Prostate gland (tissue), 2 donors: ENCODE measurements at regions not wholly inside any gene's neighbourhood (a gene's known extent, or its start where the extent isn't known, plus 50 kb on each side); places are given as distances from the start of the nearest gene placed in this dataset.

Experiments
- POLR2A ChIP-seq: fragments of 450-650 bp; IDR thresholded peaks from one replicate; pipeline ENCODE4 v1.6.1; 2016; ENCODE audit warnings: antibody characterized with exemption, mild to moderate bottlenecking
- POLR2AphosphoS5 ChIP-seq: sonication (generic); formaldehyde crosslinking; IDR thresholded peaks from one replicate; pipeline ENCODE4 v1.6.1; 2017; ENCODE audit warnings: antibody characterized with exemption
- TF ChIP-seq, protein P1 (sequence below), 4 experiments: fragments of 200-600 bp in 2 of 4; fragments of 450-650 bp in 2 of 4; sonication (generic) in 2 of 4; IDR thresholded peaks; 1 replicate in 3 of 4; 2 replicates in 1 of 4; pipeline ENCODE4 v1.5.1; 2016 to 2019; ENCODE audit warnings: antibody characterized with exemption in 4 of 4, mild to moderate bottlenecking in 2 of 4, moderate library complexity in 2 of 4

- TF ChIP-seq, protein P1, sequence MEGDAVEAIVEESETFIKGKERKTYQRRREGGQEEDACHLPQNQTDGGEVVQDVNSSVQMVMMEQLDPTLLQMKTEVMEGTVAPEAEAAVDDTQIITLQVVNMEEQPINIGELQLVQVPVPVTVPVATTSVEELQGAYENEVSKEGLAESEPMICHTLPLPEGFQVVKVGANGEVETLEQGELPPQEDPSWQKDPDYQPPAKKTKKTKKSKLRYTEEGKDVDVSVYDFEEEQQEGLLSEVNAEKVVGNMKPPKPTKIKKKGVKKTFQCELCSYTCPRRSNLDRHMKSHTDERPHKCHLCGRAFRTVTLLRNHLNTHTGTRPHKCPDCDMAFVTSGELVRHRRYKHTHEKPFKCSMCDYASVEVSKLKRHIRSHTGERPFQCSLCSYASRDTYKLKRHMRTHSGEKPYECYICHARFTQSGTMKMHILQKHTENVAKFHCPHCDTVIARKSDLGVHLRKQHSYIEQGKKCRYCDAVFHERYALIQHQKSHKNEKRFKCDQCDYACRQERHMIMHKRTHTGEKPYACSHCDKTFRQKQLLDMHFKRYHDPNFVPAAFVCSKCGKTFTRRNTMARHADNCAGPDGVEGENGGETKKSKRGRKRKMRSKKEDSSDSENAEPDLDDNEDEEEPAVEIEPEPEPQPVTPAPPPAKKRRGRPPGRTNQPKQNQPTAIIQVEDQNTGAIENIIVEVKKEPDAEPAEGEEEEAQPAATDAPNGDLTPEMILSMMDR (IDR thresholded peaks at IDR 0.05) = no peak
- no peak for TF ChIP-seq POLR2A
- no peak for TF ChIP-seq POLR2AphosphoS5
These were observed 184.0 kb downstream of the SYK start for GRCh38 chr9:90985631-90986030.
